HG02870 (cell line): ENCODE measurements at regions not wholly inside any gene's neighbourhood (a gene's known extent, or its start where the extent isn't known, plus 50 kb on each side); places are given as distances from the start of the nearest gene placed in this dataset.
"Not testable (repeated sequence)": the region's sequence is repeated elsewhere in the genome, so short reads cannot be mapped to it uniquely, and the experiment has no call there.

Experiments
- ATAC-seq: cut with Tn5 transposase; IDR thresholded peaks from one replicate; pipeline ENCODE4 v1.9.1; 2021; ENCODE audit warnings: mild to moderate bottlenecking, moderate library complexity; ENCODE audit not compliant: unreplicated experiment

GRCh38 chrX:139058831-139059495 lies 347.4 kb upstream of the FGF13 start:
- peak; percentile 62 for ATAC-seq

- no peak for ATAC-seq
These were observed 340.9 kb upstream of the FGF13 start for GRCh38 chrX:139052461-139052860.

GRCh38 chrX:139049465-139049864 lies 337.9 kb upstream of the FGF13 start:
- no peak for ATAC-seq

GRCh38 chrX:139044680-139045079 lies 333.2 kb upstream of the FGF13 start:
- ATAC-seq, result no peak

GRCh38 chrX:139039041-139039440 lies 327.5 kb upstream of the FGF13 start:
- no peak for ATAC-seq

GRCh38 chrX:139026811-139027210 lies 315.3 kb upstream of the FGF13 start:
- no peak for ATAC-seq

- no peak for ATAC-seq
These were observed 314.9 kb upstream of the FGF13 start for GRCh38 chrX:139026406-139026805.

- no peak for ATAC-seq
These were observed 314.3 kb upstream of the FGF13 start for GRCh38 chrX:139025816-139026215.

GRCh38 chrX:139023531-139023930 lies 312.0 kb upstream of the FGF13 start:
- no peak for ATAC-seq

GRCh38 chrX:139020801-139021200 lies 309.3 kb upstream of the FGF13 start:
- no peak for ATAC-seq

- ATAC-seq, result no peak
These were observed 306.9 kb upstream of the FGF13 start for GRCh38 chrX:139018436-139018835.

GRCh38 chrX:139015627-139016026 lies 304.1 kb upstream of the FGF13 start:
- ATAC-seq, result no peak

GRCh38 chrX:139008185-139008584 lies 296.7 kb upstream of the FGF13 start:
- ATAC-seq, result no peak

- ATAC-seq, result not testable (repeated sequence)
These were observed 292.5 kb upstream of the FGF13 start for GRCh38 chrX:139003856-139004527.

- no peak for ATAC-seq
These were observed 290.8 kb upstream of the FGF13 start for GRCh38 chrX:139002319-139002718.

GRCh38 chrX:138996268-138996667 lies 284.8 kb upstream of the FGF13 start:
- ATAC-seq, result no peak

- ATAC-seq, result no peak
These were observed 283.9 kb upstream of the FGF13 start for GRCh38 chrX:138995458-138995857.

- not testable (repeated sequence) for ATAC-seq
These were observed 278.9 kb upstream of the FGF13 start for GRCh38 chrX:138990425-138990824.

GRCh38 chrX:138986866-138987265 lies 275.3 kb upstream of the FGF13 start:
- no peak for ATAC-seq

GRCh38 chrX:138986235-138986634 lies 274.7 kb upstream of the FGF13 start:
- no peak for ATAC-seq

- no peak for ATAC-seq
These were observed 270.8 kb upstream of the FGF13 start for GRCh38 chrX:138982365-138982764.

GRCh38 chrX:138964501-138964900 lies 253.0 kb upstream of the FGF13 start:
- ATAC-seq, result no peak

- not testable (repeated sequence) for ATAC-seq
These were observed 250.9 kb upstream of the FGF13 start for GRCh38 chrX:138962419-138962818.
